ENCODE measurements at regions not wholly inside any gene's neighbourhood (a gene's known extent, or its start where the extent isn't known, plus 50 kb on each side); places are given as distances from the start of the nearest gene placed in this dataset.

DNA sequence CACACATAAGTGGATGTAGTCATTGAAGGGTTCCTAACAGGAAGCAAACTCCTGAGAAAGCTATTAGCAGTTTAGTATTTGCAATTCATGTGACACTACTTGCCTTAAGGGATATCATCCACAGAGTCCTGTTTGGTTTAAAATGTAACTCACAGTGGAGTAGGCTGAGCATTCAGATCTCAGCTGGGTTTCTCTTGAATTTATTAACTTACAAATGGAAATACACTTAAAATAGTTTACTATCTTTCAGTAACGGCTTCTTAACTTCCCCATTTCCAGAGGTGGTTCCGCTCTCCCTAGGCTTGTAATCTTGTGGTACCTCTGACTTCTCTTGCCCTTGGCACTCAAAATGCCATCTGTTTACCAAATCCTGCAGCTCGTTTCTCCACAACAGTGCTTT lies 660.7 kb upstream of the ADAMTS16 start:
- no TSS peak for BruUV-seq (replicated peaks)
- Mint-ChIP-seq H3K27ac (ENCODE audit: unreplicated experiment) (no peak overlapping the region), H3K36me3 (ENCODE audit: insufficient read depth, unreplicated experiment) (no peaks in the 10 kb centered on the region), H3K4me1 (ENCODE audit: low read depth, unreplicated experiment) (no peaks in the 10 kb centered on the region), H3K4me3 (ENCODE audit: unreplicated experiment) (no peak overlapping the region), H3K9me3 (ENCODE audit: unreplicated experiment) (no peaks in the 10 kb centered on the region), H3K27me3 (ENCODE audit: insufficient read depth, unreplicated experiment) (peaks cover 3% of the 10 kb centered on the region)
- DNase-seq: no peak
- TF ChIP-seq CTCF (IDR thresholded peaks at IDR 0.05; ENCODE audit: insufficient read depth in 1 of 2, low read depth in 1 of 2, low read length in 1 of 2, severe bottlenecking in 1 of 2, unreplicated experiment in 1 of 2): no peak
- H3K9me3 ChIP-seq: no peaks in the 10 kb centered on the region
- no peaks in the 10 kb centered on the region for H3K36me3 ChIP-seq (ENCODE audit: control insufficient read depth, insufficient read depth, low read length)
- ChIA-PET CTCF (no interaction called here), POLR2A (no interaction called here)
- intact Hi-C loops (cut with micrococcal nuclease; ENCODE audit: unreplicated experiment): no loop called here
- no peaks in the 10 kb centered on the region for H3K27me3 ChIP-seq (replicated peaks; ENCODE audit: control insufficient read depth, insufficient read depth, low read length)
- H3K4me3 ChIP-seq (ENCODE audit: low read depth, low read length): no peak overlapping the region
- no peaks in the 10 kb centered on the region for H3K4me1 ChIP-seq

DNA sequence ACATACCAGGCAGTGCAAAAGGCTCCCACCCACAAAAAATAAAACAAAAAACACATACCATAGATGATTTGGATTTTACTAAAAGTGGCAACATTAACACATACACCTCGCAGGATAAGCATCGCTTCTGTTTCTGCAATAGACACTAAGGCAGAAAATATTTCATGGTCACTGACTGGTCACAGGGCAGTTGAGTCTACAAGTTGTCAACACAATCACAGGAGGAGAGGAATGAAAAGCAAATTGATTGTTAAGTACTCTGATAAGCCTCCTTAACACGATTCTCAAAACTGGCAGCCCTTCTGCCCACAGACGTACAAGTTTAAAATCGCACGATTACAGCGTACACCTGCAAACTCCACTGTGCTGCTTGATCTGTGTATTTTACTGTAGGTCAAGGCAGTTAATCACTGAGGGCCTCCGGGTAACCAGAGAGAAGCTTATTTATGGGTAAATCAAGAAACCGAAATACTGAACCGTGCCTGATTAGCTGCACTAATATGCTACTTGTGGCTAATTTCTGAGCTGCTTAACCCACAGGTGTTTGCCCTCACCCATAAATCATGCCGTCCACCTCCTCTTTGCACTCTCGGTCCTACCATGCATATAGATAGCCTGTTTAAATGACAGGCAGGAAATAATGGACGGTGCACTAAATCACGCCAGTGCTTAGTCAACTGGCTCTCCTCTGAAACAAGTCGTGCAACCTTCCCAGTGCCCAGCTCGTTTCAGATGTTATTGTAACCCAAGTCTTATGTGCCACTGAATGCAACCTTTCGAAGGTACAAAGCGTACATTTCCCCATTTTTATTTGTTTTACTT lies 659.4 kb upstream of the ADAMTS16 start:
- H3K27ac Mint-ChIP-seq (ENCODE audit: unreplicated experiment): no peak overlapping the region

DNA sequence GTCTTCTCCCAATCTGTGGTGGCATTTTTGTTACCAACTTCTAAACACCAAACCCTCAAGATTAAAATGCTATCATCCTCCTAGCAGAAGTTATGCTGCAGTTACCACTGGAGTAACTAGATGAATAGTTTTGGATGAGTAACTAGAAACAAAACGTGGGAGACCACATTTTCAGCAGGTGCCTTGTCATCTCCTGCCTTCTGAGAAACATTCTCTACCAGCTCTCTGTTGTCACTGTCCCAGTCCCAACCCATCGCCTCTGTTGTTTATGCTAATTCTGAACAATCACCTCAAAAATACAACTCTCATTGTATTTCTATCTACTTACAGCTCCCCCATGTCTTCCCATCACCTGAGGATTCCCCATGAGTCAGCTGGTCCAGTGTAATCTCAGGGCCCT lies 652.5 kb upstream of the ADAMTS16 start:
- intact Hi-C loops (cut with micrococcal nuclease; ENCODE audit: unreplicated experiment): no loop called here
- Mint-ChIP-seq H3K4me3 (ENCODE audit: unreplicated experiment) (no peak overlapping the region), H3K27ac (ENCODE audit: unreplicated experiment) (no peak overlapping the region), H3K4me1 (ENCODE audit: low read depth, unreplicated experiment) (no peaks in the 10 kb centered on the region), H3K9me3 (ENCODE audit: unreplicated experiment) (no peaks in the 10 kb centered on the region), H3K36me3 (ENCODE audit: insufficient read depth, unreplicated experiment) (no peaks in the 10 kb centered on the region), H3K27me3 (ENCODE audit: insufficient read depth, unreplicated experiment) (peaks cover 7% of the 10 kb centered on the region)
- BruUV-seq (replicated peaks): no TSS peak
- POLR2A ChIA-PET: no interaction called here
- TF ChIP-seq CTCF (IDR thresholded peaks at IDR 0.05; ENCODE audit: insufficient read depth in 1 of 2, low read depth in 1 of 2, low read length in 1 of 2, severe bottlenecking in 1 of 2, unreplicated experiment in 1 of 2): no peak
- Histone ChIP-seq H3K27me3 (replicated peaks; ENCODE audit: control insufficient read depth, insufficient read depth, low read length) (no peaks in the 10 kb centered on the region), H3K4me3 (ENCODE audit: low read depth, low read length) (no peak overlapping the region), H3K9me3 (no peaks in the 10 kb centered on the region), H3K4me1 (no peaks in the 10 kb centered on the region), H3K36me3 (ENCODE audit: control insufficient read depth, insufficient read depth, low read length) (no peaks in the 10 kb centered on the region)
- DNase-seq: no peak
- CTCF ChIA-PET: no interaction called here

More for the DNA sequence above, 659.4 kb upstream of the ADAMTS16 start:
- POLR2A ChIA-PET: no interaction called here
- BruUV-seq (replicated peaks): no TSS peak
- TF ChIP-seq CTCF (IDR thresholded peaks at IDR 0.05; ENCODE audit: insufficient read depth in 1 of 2, low read depth in 1 of 2, low read length in 1 of 2, severe bottlenecking in 1 of 2, unreplicated experiment in 1 of 2): no peak
- no peak overlapping the region for H3K4me3 ChIP-seq (ENCODE audit: low read depth, low read length)
- CTCF ChIA-PET: no interaction called here
- H3K4me1 ChIP-seq: no peaks in the 10 kb centered on the region
- no peaks in the 10 kb centered on the region for H3K4me1 Mint-ChIP-seq (ENCODE audit: low read depth, unreplicated experiment)
- no peaks in the 10 kb centered on the region for H3K9me3 ChIP-seq
- no peak for DNase-seq
- no peaks in the 10 kb centered on the region for H3K36me3 ChIP-seq (ENCODE audit: control insufficient read depth, insufficient read depth, low read length)
- H3K27me3 ChIP-seq (replicated peaks; ENCODE audit: control insufficient read depth, insufficient read depth, low read length): no peaks in the 10 kb centered on the region
- intact Hi-C loops (cut with micrococcal nuclease; ENCODE audit: unreplicated experiment): no loop called here
- H3K27me3 Mint-ChIP-seq (ENCODE audit: insufficient read depth, unreplicated experiment): no peaks in the 10 kb centered on the region
- H3K9me3 Mint-ChIP-seq (ENCODE audit: unreplicated experiment): no peaks in the 10 kb centered on the region
- no peaks in the 10 kb centered on the region for H3K36me3 Mint-ChIP-seq (ENCODE audit: insufficient read depth, unreplicated experiment)
- no peak overlapping the region for H3K4me3 Mint-ChIP-seq (ENCODE audit: unreplicated experiment)

Measured in Caco-2 (cell line).